ENCODE measurements at regions not wholly inside any gene's neighbourhood (a gene's known extent, or its start where the extent isn't known, plus 50 kb on each side); places are given as distances from the start of the nearest gene placed in this dataset.

DNA sequence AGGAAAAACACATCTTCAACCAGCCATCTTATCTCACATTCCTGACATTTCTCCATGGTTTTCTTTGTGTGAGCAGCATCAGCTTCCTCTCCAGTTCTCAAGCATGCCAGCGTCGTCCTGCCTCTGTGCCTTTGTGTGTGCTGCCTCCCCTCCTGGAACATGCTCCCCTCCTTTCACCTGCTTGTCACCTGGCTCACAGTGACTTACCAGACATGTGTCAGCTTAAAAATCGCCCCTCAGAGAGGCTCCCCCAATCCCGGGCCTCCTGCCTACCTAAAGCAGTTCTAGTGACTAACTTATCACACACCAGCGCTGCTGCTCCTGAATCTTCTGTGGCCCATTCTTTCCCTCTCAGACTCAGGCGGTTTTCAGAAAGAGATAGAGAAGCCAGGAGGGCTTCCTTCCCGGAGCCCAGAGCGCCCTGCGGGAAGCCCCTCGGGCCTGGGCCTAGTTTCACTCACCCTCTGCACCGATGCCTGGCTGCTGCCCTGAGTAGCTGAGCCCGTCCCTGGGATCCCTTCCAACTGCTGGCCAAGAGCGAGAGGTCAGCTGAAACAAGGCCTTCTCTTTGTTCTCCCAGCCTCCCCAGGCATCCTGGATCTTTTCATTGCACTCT lies 51.1 kb upstream of the MVB12B start:
- Mint-ChIP-seq H3K9me3 (peaks cover 19% of the 10 kb centered on the region), H3K4me1 (no peaks in the 10 kb centered on the region), H3K4me3 (no peak overlapping the region), H3K36me3 (peaks cover 4% of the 10 kb centered on the region), H3K27ac (no peak overlapping the region), H3K27me3 (peaks cover 24% of the 10 kb centered on the region)
- DNase-seq (ENCODE audit: low spot score in 2 of 2) (no peak), ATAC-seq (ENCODE audit: low read depth) (no peak)

DNA sequence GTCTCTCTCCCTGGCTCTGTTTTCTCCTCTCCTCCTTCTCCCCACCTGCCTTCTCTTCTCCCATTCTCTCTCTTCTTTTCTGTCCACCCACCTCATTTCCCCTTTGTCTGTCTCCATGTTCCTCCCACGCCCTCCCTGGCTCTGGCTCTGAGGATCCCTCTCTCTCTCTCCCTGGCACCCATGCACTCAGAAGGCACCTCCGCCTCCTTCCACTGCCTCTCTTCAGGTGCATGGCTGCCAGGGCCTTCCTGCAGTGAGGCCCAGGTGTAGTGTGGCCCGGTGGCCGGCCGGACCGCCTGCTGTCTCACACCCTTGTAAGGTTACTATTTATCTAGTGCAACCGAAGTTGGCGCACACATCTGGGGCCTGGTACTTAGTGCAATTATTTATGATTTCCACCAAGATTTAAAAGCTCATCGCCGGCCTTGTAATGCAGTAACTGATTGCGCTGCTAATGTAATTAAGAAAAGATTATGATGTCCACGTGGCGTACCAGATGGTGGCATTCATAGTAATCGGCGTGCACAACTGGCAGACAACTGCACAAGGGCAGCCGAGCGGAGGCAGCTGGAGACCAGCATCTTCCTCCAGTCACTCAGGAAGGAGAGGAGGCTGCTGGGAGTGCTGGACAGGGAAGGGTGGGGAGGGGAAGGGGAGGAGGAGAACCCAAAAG lies 50.4 kb upstream of the MVB12B start:
- Mint-ChIP-seq H3K4me1 (no peaks in the 10 kb centered on the region), H3K27ac (no peak overlapping the region), H3K36me3 (peaks cover 4% of the 10 kb centered on the region), H3K27me3 (peaks cover 26% of the 10 kb centered on the region), H3K9me3 (peaks cover 19% of the 10 kb centered on the region), H3K4me3 (no peak overlapping the region)
- DNase-seq (ENCODE audit: low spot score in 2 of 2) (no peak), ATAC-seq (ENCODE audit: low read depth) (no peak)

All from memory B cell (primary cell).